ENCODE measurements at regions not wholly inside any gene's neighbourhood (a gene's known extent, or its start where the extent isn't known, plus 50 kb on each side); places are given as distances from the start of the nearest gene placed in this dataset.

- WGBS (ENCODE audit: low lambda C conversion rate): 75% methylated on average over 15 of the region's 15 CpGs
Observed at GRCh38 chr9:26483991-26484390, 408.6 kb downstream of the CAAP1 start.

GRCh38 chr9:26477963-26478362, 414.6 kb downstream of the CAAP1 start:
- Histone ChIP-seq H3K27ac (ENCODE audit: low read depth in 2 of 2, low read length in 1 of 2) (no peak overlapping the region), H2AFZ (ENCODE audit: low read depth) (no peak overlapping the region), H3K4me3 (ENCODE audit: low read depth in 2 of 2, low read length in 1 of 2) (no peak overlapping the region), H3K79me2 (ENCODE audit: insufficient read depth) (no peaks in the 10 kb centered on the region), H3F3A (replicated peaks; ENCODE audit: insufficient read depth) (no peaks in the 10 kb centered on the region), H4K20me1 (ENCODE audit: insufficient read depth) (no peaks in the 10 kb centered on the region), H3K4me2 (no peak overlapping the region), H3K36me3 (replicated peaks in 1 of 2; ENCODE audit: control insufficient read depth in 1 of 2, insufficient read depth in 2 of 2, low read length in 1 of 2) (no peaks in the 10 kb centered on the region), H3K9me2 (no peaks in the 10 kb centered on the region), H3K27me3 (ENCODE audit: insufficient read depth) (no peaks in the 10 kb centered on the region), H3K9me3 (no peaks in the 10 kb centered on the region), H3K9ac (no peak overlapping the region), H3K4me1 (ENCODE audit: control insufficient read depth in 1 of 2, insufficient read depth in 2 of 2, low read depth in 1 of 2, low read length in 1 of 2) (no peaks in the 10 kb centered on the region)
- POLR2A ChIA-PET: no interaction called here
- TF ChIP-seq, protein P1, sequence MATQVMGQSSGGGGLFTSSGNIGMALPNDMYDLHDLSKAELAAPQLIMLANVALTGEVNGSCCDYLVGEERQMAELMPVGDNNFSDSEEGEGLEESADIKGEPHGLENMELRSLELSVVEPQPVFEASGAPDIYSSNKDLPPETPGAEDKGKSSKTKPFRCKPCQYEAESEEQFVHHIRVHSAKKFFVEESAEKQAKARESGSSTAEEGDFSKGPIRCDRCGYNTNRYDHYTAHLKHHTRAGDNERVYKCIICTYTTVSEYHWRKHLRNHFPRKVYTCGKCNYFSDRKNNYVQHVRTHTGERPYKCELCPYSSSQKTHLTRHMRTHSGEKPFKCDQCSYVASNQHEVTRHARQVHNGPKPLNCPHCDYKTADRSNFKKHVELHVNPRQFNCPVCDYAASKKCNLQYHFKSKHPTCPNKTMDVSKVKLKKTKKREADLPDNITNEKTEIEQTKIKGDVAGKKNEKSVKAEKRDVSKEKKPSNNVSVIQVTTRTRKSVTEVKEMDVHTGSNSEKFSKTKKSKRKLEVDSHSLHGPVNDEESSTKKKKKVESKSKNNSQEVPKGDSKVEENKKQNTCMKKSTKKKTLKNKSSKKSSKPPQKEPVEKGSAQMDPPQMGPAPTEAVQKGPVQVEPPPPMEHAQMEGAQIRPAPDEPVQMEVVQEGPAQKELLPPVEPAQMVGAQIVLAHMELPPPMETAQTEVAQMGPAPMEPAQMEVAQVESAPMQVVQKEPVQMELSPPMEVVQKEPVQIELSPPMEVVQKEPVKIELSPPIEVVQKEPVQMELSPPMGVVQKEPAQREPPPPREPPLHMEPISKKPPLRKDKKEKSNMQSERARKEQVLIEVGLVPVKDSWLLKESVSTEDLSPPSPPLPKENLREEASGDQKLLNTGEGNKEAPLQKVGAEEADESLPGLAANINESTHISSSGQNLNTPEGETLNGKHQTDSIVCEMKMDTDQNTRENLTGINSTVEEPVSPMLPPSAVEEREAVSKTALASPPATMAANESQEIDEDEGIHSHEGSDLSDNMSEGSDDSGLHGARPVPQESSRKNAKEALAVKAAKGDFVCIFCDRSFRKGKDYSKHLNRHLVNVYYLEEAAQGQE (IDR thresholded peaks at IDR 0.05; ENCODE audit: low read depth, low read length): no peak
- TF ChIP-seq TAF1 (IDR thresholded peaks at IDR 0.05; ENCODE audit: borderline replicate concordance, low read depth, low read length) (no peak), FOXJ3 (CRISPR knock-in tag; IDR thresholded peaks at IDR 0.05) (no peak), RXRA (IDR thresholded peaks at IDR 0.05; ENCODE audit: borderline replicate concordance, low read depth) (no peak), SIN3A (IDR thresholded peaks at IDR 0.05; ENCODE audit: borderline replicate concordance, low read depth, low read length) (no peak), PBX3 (IDR thresholded peaks at IDR 0.05) (no peak), YY1 (IDR thresholded peaks at IDR 0.05; ENCODE audit: low read depth) (no peak), TCF12 (IDR thresholded peaks at IDR 0.05) (no peak), SMC3 (IDR thresholded peaks at IDR 0.05; ENCODE audit: low read depth, low read length) (no peak), RAD21 (IDR thresholded peaks at IDR 0.05; ENCODE audit: low read length) (no peak), JUND (IDR thresholded peaks at IDR 0.05) (no peak), FOSL2 (IDR thresholded peaks at IDR 0.05; ENCODE audit: borderline replicate concordance, low read depth) (no peak), FOXM1 (IDR thresholded peaks at IDR 0.05; ENCODE audit: low read depth) (no peak), TEAD4 (IDR thresholded peaks at IDR 0.05; ENCODE audit: borderline replicate concordance, insufficient read depth) (no peak), RFX5 (IDR thresholded peaks at IDR 0.05; ENCODE audit: low read length) (no peak)
- TF ChIP-seq, protein P2, sequence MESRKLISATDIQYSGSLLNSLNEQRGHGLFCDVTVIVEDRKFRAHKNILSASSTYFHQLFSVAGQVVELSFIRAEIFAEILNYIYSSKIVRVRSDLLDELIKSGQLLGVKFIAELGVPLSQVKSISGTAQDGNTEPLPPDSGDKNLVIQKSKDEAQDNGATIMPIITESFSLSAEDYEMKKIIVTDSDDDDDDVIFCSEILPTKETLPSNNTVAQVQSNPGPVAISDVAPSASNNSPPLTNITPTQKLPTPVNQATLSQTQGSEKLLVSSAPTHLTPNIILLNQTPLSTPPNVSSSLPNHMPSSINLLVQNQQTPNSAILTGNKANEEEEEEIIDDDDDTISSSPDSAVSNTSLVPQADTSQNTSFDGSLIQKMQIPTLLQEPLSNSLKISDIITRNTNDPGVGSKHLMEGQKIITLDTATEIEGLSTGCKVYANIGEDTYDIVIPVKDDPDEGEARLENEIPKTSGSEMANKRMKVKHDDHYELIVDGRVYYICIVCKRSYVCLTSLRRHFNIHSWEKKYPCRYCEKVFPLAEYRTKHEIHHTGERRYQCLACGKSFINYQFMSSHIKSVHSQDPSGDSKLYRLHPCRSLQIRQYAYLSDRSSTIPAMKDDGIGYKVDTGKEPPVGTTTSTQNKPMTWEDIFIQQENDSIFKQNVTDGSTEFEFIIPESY (IDR thresholded peaks at IDR 0.05; ENCODE audit: borderline replicate concordance, low read depth): no peak
- TF ChIP-seq, protein P3, sequence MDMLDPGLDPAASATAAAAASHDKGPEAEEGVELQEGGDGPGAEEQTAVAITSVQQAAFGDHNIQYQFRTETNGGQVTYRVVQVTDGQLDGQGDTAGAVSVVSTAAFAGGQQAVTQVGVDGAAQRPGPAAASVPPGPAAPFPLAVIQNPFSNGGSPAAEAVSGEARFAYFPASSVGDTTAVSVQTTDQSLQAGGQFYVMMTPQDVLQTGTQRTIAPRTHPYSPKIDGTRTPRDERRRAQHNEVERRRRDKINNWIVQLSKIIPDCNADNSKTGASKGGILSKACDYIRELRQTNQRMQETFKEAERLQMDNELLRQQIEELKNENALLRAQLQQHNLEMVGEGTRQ (IDR thresholded peaks at IDR 0.05; ENCODE audit: borderline replicate concordance, low read depth, low read length): no peak
- CTCF ChIA-PET: interaction anchor here (1.4 kb wide), 1 partner anchor 10 kb away, joined by 4 read pairs; no protein-coding TSS in a partner anchor
- no peak for DNase-seq

More at GRCh38 chr9:26483991-26484390, 408.6 kb downstream of the CAAP1 start:
- no peak overlapping the region for H3K9ac ChIP-seq
- no peak for TF ChIP-seq MXI1 (IDR thresholded peaks at IDR 0.05; ENCODE audit: low read depth, low read length)
- TF ChIP-seq POLR2AphosphoS5 (IDR thresholded peaks at IDR 0.05; ENCODE audit: low read depth, low read length): no peak
- no peak for TF ChIP-seq NRF1 (IDR thresholded peaks at IDR 0.05; ENCODE audit: low read depth, low read length)
- CTCF ChIA-PET: no interaction called here
- no peaks in the 10 kb centered on the region for H3K36me3 ChIP-seq (replicated peaks in 1 of 2; ENCODE audit: control insufficient read depth in 1 of 2, insufficient read depth in 2 of 2, low read length in 1 of 2)
- DNase-seq: no peak
- no peaks in the 10 kb centered on the region for H3K9me3 ChIP-seq
- H3K9me2 ChIP-seq: no peaks in the 10 kb centered on the region
- POLR2A ChIA-PET: no interaction called here
- no peaks in the 10 kb centered on the region for H3F3A ChIP-seq (replicated peaks; ENCODE audit: insufficient read depth)
- no peaks in the 10 kb centered on the region for H3K79me2 ChIP-seq (ENCODE audit: insufficient read depth)
- no peaks in the 10 kb centered on the region for H3K4me1 ChIP-seq (ENCODE audit: control insufficient read depth in 1 of 2, insufficient read depth in 2 of 2, low read depth in 1 of 2, low read length in 1 of 2)
- H2AFZ ChIP-seq (ENCODE audit: low read depth): no peak overlapping the region
- H3K27me3 ChIP-seq (ENCODE audit: insufficient read depth): no peaks in the 10 kb centered on the region
- no peaks in the 10 kb centered on the region for H4K20me1 ChIP-seq (ENCODE audit: insufficient read depth)
- no peak overlapping the region for H3K4me2 ChIP-seq
- H3K4me3 ChIP-seq (ENCODE audit: low read depth in 2 of 2, low read length in 1 of 2): no peak overlapping the region
- H3K27ac ChIP-seq (ENCODE audit: low read depth in 2 of 2, low read length in 1 of 2): no peak overlapping the region

Data from SK-N-SH (cell line).